Mammary epithelial cell (primary cell): ENCODE measurements at regions not wholly inside any gene's neighbourhood (a gene's known extent, or its start where the extent isn't known, plus 50 kb on each side); places are given as distances from the start of the nearest gene placed in this dataset.

Source experiments
- CTCF ChIP-seq, 2 donors: IDR thresholded peaks in 1 of 2; conservative IDR thresholded peaks in 1 of 2; 2 replicates each; pipeline ENCODE4 v1.5.1; 2011 to 2012; ENCODE audit warnings: inconsistent platforms in 2 of 2, low read length in 2 of 2, mild to moderate bottlenecking in 2 of 2, control low read depth in 1 of 2, low read depth in 1 of 2; ENCODE audit not compliant: insufficient read depth in 1 of 2; ENCODE audit errors: extremely low read depth in 1 of 2
- EZH2 ChIP-seq: IDR thresholded peaks from 2 replicates; pipeline ENCODE4 v1.6.1; 2012; ENCODE audit warnings: low read length, inconsistent platforms, borderline replicate concordance

GRCh38 chr2:15875969-15876705 is 64.2 kb upstream of the MYCN start:
- TF ChIP-seq CTCF (conservative IDR thresholded peaks at IDR 0.05 in 1 of 2, IDR thresholded peaks at IDR 0.05 in 1 of 2; ENCODE audit: extremely low read depth in 1 of 2, insufficient read depth in 1 of 2, low read depth in 1 of 2, low read length in 2 of 2) = no peak
- no peak for TF ChIP-seq EZH2
